Keratinocyte (primary cell): ENCODE measurements at regions not wholly inside any gene's neighbourhood (a gene's known extent, or its start where the extent isn't known, plus 50 kb on each side); places are given as distances from the start of the nearest gene placed in this dataset.
"Not testable (repeated sequence)": the region's sequence is repeated elsewhere in the genome, so short reads cannot be mapped to it uniquely, and the experiment has no call there.

ENCODE experiments used
- DNase-seq: peaks from one replicate; pipeline ENCODE4 v3.0.0-alpha.2; 2011; ENCODE audit warnings: low read depth, missing footprints, low spot score
- FAIRE-seq: peaks from 2 replicates; lab custom pipeline; 2011; peaks lifted over from hg19 to GRCh38; lab: Jason Lieb, UNC
- H2AFZ ChIP-seq: 2 replicates; pipeline ENCODE4 v1.6.0; 2012; ENCODE audit warnings: low read length, control low read depth, inconsistent platforms; ENCODE audit not compliant: control insufficient read depth
- H3K27ac ChIP-seq: 2 replicates; pipeline ENCODE4 v1.5.1; 2011; ENCODE audit warnings: low read length; ENCODE audit not compliant: control insufficient read depth, insufficient read depth
- H3K27me3 ChIP-seq: 3 replicates; pipeline ENCODE4 v1.6.0; 2011; ENCODE audit warnings: low read length; ENCODE audit not compliant: control insufficient read depth, insufficient read depth; ENCODE audit errors: extremely low read depth
- H3K36me3 ChIP-seq, 2 experiments: 2 replicates in 1 of 2; 3 replicates in 1 of 2; pipeline ENCODE4 v1.5.1; 2011; ENCODE audit warnings: low read length in 2 of 2, mild to moderate bottlenecking in 1 of 2; ENCODE audit not compliant: control insufficient read depth in 2 of 2, insufficient read depth in 2 of 2; ENCODE audit errors: extremely low read depth in 1 of 2
- H3K4me1 ChIP-seq: 3 replicates; pipeline ENCODE4 v1.5.1; 2011; ENCODE audit warnings: low read length; ENCODE audit not compliant: control insufficient read depth, insufficient read depth; ENCODE audit errors: extremely low read depth
- H3K4me2 ChIP-seq: 3 replicates; pipeline ENCODE4 v1.6.0; 2011; ENCODE audit warnings: low read depth, low read length; ENCODE audit not compliant: control insufficient read depth, insufficient read depth; ENCODE audit errors: extremely low read depth
- H3K4me3 ChIP-seq, 3 experiments: fragments of 200-600 bp in 1 of 3; sonication (generic) in 1 of 3; 2 replicates in 2 of 3; 3 replicates in 1 of 3; pipeline ENCODE4 v1.5.1; 2011 to 2016; ENCODE audit warnings: low read length in 3 of 3, mild to moderate bottlenecking in 3 of 3, control low read depth in 2 of 3, inconsistent platforms in 1 of 3, low read depth in 1 of 3, mixed read lengths in 1 of 3, mixed run types in 1 of 3, moderate library complexity in 1 of 3; ENCODE audit not compliant: control insufficient read depth in 2 of 3, insufficient read depth in 2 of 3; ENCODE audit errors: extremely low read depth in 1 of 3
- H3K79me2 ChIP-seq: 2 replicates; pipeline ENCODE4 v1.6.0; 2012; ENCODE audit warnings: low read length; ENCODE audit not compliant: control insufficient read depth, insufficient read depth
- H3K9ac ChIP-seq: 3 replicates; pipeline ENCODE4 v1.6.0; 2011; ENCODE audit warnings: low read length; ENCODE audit not compliant: control insufficient read depth, insufficient read depth; ENCODE audit errors: extremely low read depth
- H3K9me1 ChIP-seq: 3 replicates; pipeline ENCODE4 v1.6.0; 2011; ENCODE audit warnings: low read length; ENCODE audit not compliant: control insufficient read depth, insufficient read depth; ENCODE audit errors: extremely low read depth
- H3K9me3 ChIP-seq: 2 replicates; pipeline ENCODE4 v1.5.1; 2012; ENCODE audit warnings: low read depth, low read length; ENCODE audit not compliant: control insufficient read depth
- H4K20me1 ChIP-seq: 3 replicates; pipeline ENCODE4 v1.6.0; 2011; ENCODE audit warnings: low read length; ENCODE audit not compliant: control insufficient read depth, insufficient read depth; ENCODE audit errors: extremely low read depth
- dilution Hi-C: fragments of 300-500 bp; cut with MboI; formaldehyde crosslinking; loops from one replicate; pipeline ENCODE4 v1.7.0; 2020; ENCODE audit warnings: low sequenced_read_pairs; ENCODE audit not compliant: extremely low pct_ligation_motif_present

GRCh38 chr2:110344405-110345035 is 128.1 kb downstream of the LIMS4 start:
- H3K4me3 ChIP-seq, H3K79me2 ChIP-seq, DNase-seq, H3K9me1 ChIP-seq, H3K27ac ChIP-seq, H3K27me3 ChIP-seq, H2AFZ ChIP-seq, H3K4me2 ChIP-seq, H4K20me1 ChIP-seq, H3K9me3 ChIP-seq, H3K4me1 ChIP-seq, H3K9ac ChIP-seq, dilution Hi-C loops, H3K36me3 ChIP-seq: not testable (repeated sequence)
- peak; percentile 86 for FAIRE-seq

GRCh38 chr2:110342077-110342476 is 129.7 kb upstream of the MTLN start:
- H3K79me2 ChIP-seq, H3K27ac ChIP-seq, H3K27me3 ChIP-seq, H2AFZ ChIP-seq, H3K9me3 ChIP-seq, H3K9ac ChIP-seq, H3K9me1 ChIP-seq, DNase-seq, H4K20me1 ChIP-seq, dilution Hi-C loops, H3K4me2 ChIP-seq, H3K4me3 ChIP-seq, H3K36me3 ChIP-seq, H3K4me1 ChIP-seq: not testable (repeated sequence)
- peak; percentile 77 for FAIRE-seq

GRCh38 chr2:110339126-110339525 is 126.8 kb upstream of the MTLN start:
- H3K27me3 ChIP-seq, H3K36me3 ChIP-seq, H3K9me1 ChIP-seq, H2AFZ ChIP-seq, H3K27ac ChIP-seq, H3K4me1 ChIP-seq, H4K20me1 ChIP-seq, DNase-seq, dilution Hi-C loops, H3K4me3 ChIP-seq, H3K9me3 ChIP-seq, H3K9ac ChIP-seq, H3K79me2 ChIP-seq, H3K4me2 ChIP-seq: not testable (repeated sequence)
- peak; percentile 71 for FAIRE-seq

- H2AFZ ChIP-seq, H3K79me2 ChIP-seq, H3K9ac ChIP-seq, dilution Hi-C loops, H3K4me3 ChIP-seq, H3K9me1 ChIP-seq, H4K20me1 ChIP-seq, H3K9me3 ChIP-seq, H3K36me3 ChIP-seq, DNase-seq, FAIRE-seq, H3K4me2 ChIP-seq, H3K27ac ChIP-seq, H3K27me3 ChIP-seq, H3K4me1 ChIP-seq: not testable (repeated sequence)
These were observed 126.1 kb upstream of the MTLN start for GRCh38 chr2:110338277-110339003.

GRCh38 chr2:110336071-110336470 is 123.7 kb upstream of the MTLN start:
- H3K27me3 ChIP-seq, H3K36me3 ChIP-seq, H3K79me2 ChIP-seq, H3K4me2 ChIP-seq, H2AFZ ChIP-seq, H3K9me3 ChIP-seq, DNase-seq, H3K4me3 ChIP-seq, dilution Hi-C loops, H3K27ac ChIP-seq, H3K4me1 ChIP-seq, FAIRE-seq, H3K9me1 ChIP-seq, H3K9ac ChIP-seq, H4K20me1 ChIP-seq: not testable (repeated sequence)
